ENCODE measurements at regions not wholly inside any gene's neighbourhood (a gene's known extent, or its start where the extent isn't known, plus 50 kb on each side); places are given as distances from the start of the nearest gene placed in this dataset.

DNA sequence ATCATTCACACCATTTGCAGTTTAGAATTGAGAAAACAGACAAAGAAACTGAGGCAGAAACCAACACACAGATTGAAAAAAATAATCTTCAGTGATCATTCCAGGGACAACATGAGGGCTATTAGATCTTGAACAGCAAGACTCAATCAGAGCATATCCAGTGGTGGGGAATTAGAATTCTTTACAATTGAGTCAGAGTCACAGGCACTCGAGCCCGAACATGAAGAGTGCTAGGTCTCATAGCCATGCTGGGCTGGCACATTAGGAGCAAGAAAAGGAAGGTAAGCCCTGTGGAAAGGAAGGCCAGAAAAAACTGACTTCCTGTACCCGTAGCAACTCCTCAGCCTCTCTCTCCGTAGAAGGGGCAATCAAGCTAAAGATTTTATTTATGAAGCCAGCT lies 419.9 kb downstream of the HAO1 start:
- CTCF ChIA-PET: no interaction called here
- no peak for TF ChIP-seq YY1 (IDR thresholded peaks at IDR 0.05; ENCODE audit: low read depth)
- no peak for TF ChIP-seq FOSL2 (IDR thresholded peaks at IDR 0.05; ENCODE audit: borderline replicate concordance, low read depth)
- no peak for TF ChIP-seq SIN3A (IDR thresholded peaks at IDR 0.05; ENCODE audit: borderline replicate concordance, low read depth, low read length)
- TF ChIP-seq MEF2A (IDR thresholded peaks at IDR 0.05; ENCODE audit: borderline replicate concordance, low read depth): no peak
- TF ChIP-seq, protein P1, sequence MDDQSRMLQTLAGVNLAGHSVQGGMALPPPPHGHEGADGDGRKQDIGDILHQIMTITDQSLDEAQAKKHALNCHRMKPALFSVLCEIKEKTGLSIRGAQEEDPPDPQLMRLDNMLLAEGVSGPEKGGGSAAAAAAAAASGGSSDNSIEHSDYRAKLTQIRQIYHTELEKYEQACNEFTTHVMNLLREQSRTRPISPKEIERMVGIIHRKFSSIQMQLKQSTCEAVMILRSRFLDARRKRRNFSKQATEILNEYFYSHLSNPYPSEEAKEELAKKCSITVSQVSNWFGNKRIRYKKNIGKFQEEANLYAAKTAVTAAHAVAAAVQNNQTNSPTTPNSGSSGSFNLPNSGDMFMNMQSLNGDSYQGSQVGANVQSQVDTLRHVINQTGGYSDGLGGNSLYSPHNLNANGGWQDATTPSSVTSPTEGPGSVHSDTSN (IDR thresholded peaks at IDR 0.05): no peak
- TF ChIP-seq, protein P2, sequence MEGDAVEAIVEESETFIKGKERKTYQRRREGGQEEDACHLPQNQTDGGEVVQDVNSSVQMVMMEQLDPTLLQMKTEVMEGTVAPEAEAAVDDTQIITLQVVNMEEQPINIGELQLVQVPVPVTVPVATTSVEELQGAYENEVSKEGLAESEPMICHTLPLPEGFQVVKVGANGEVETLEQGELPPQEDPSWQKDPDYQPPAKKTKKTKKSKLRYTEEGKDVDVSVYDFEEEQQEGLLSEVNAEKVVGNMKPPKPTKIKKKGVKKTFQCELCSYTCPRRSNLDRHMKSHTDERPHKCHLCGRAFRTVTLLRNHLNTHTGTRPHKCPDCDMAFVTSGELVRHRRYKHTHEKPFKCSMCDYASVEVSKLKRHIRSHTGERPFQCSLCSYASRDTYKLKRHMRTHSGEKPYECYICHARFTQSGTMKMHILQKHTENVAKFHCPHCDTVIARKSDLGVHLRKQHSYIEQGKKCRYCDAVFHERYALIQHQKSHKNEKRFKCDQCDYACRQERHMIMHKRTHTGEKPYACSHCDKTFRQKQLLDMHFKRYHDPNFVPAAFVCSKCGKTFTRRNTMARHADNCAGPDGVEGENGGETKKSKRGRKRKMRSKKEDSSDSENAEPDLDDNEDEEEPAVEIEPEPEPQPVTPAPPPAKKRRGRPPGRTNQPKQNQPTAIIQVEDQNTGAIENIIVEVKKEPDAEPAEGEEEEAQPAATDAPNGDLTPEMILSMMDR (IDR thresholded peaks at IDR 0.05): no peak
- no peak for TF ChIP-seq TAF1 (IDR thresholded peaks at IDR 0.05; ENCODE audit: borderline replicate concordance, low read depth, low read length)
- TF ChIP-seq GATA2 (CRISPR knock-in tag; IDR thresholded peaks at IDR 0.05): no peak

DNA sequence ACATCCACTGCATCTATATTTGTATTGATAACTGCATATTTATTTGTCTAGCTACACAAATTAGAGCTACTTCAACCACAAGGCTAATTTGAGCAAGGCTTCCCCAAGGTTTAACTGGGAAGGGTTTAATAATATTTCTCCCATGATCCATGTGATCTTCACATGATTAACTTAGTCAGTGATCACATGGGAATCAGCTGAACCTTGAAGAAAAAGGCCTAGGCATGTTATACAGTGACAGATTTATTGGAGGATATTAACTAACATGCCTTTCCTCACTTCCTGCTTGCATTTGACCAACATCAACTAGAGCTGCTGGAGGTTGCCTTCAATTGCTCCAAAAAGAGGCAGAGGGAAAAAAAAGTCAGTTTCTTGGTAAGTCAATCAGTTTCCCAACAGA lies 417.0 kb downstream of the HAO1 start:
- Histone ChIP-seq H4K20me1 (ENCODE audit: insufficient read depth) (no peaks in the 10 kb centered on the region), H3K9ac (no peak overlapping the region), H3K4me1 (ENCODE audit: control insufficient read depth in 1 of 2, insufficient read depth in 2 of 2, low read depth in 1 of 2, low read length in 1 of 2) (no peaks in the 10 kb centered on the region), H3K4me2 (no peak overlapping the region), H3K36me3 (replicated peaks in 1 of 2; ENCODE audit: control insufficient read depth in 1 of 2, insufficient read depth in 2 of 2, low read length in 1 of 2) (no peaks in the 10 kb centered on the region), H3K9me2 (no peaks in the 10 kb centered on the region), H2AFZ (ENCODE audit: low read depth) (no peak overlapping the region), H3K27me3 (ENCODE audit: insufficient read depth) (no peaks in the 10 kb centered on the region), H3K9me3 (no peaks in the 10 kb centered on the region), H3F3A (replicated peaks; ENCODE audit: insufficient read depth) (no peaks in the 10 kb centered on the region), H3K27ac (ENCODE audit: low read depth in 2 of 2, low read length in 1 of 2) (no peak overlapping the region), H3K79me2 (ENCODE audit: insufficient read depth) (no peaks in the 10 kb centered on the region), H3K4me3 (ENCODE audit: low read depth in 2 of 2, low read length in 1 of 2) (no peak overlapping the region)
- no peak for DNase-seq
- ChIA-PET POLR2A (no interaction called here), CTCF (interaction anchor here (1.0 kb wide), 1 partner anchor 10 kb away, joined by 3 read pairs; no protein-coding TSS in a partner anchor)
- no peak for TF ChIP-seq RFX5 (IDR thresholded peaks at IDR 0.05; ENCODE audit: low read length)
- TF ChIP-seq TCF12 (IDR thresholded peaks at IDR 0.05): no peak
- TF ChIP-seq ELF1 (IDR thresholded peaks at IDR 0.05): no peak
- no peak for TF ChIP-seq EZH2phosphoT487 (IDR thresholded peaks at IDR 0.05; ENCODE audit: borderline replicate concordance, low read depth)
- no peak for TF ChIP-seq TEAD4 (IDR thresholded peaks at IDR 0.05; ENCODE audit: borderline replicate concordance, insufficient read depth)
- TF ChIP-seq, protein P3, sequence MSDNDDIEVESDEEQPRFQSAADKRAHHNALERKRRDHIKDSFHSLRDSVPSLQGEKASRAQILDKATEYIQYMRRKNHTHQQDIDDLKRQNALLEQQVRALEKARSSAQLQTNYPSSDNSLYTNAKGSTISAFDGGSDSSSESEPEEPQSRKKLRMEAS (IDR thresholded peaks at IDR 0.05; ENCODE audit: low read depth): no peak
- TF ChIP-seq, protein P4, sequence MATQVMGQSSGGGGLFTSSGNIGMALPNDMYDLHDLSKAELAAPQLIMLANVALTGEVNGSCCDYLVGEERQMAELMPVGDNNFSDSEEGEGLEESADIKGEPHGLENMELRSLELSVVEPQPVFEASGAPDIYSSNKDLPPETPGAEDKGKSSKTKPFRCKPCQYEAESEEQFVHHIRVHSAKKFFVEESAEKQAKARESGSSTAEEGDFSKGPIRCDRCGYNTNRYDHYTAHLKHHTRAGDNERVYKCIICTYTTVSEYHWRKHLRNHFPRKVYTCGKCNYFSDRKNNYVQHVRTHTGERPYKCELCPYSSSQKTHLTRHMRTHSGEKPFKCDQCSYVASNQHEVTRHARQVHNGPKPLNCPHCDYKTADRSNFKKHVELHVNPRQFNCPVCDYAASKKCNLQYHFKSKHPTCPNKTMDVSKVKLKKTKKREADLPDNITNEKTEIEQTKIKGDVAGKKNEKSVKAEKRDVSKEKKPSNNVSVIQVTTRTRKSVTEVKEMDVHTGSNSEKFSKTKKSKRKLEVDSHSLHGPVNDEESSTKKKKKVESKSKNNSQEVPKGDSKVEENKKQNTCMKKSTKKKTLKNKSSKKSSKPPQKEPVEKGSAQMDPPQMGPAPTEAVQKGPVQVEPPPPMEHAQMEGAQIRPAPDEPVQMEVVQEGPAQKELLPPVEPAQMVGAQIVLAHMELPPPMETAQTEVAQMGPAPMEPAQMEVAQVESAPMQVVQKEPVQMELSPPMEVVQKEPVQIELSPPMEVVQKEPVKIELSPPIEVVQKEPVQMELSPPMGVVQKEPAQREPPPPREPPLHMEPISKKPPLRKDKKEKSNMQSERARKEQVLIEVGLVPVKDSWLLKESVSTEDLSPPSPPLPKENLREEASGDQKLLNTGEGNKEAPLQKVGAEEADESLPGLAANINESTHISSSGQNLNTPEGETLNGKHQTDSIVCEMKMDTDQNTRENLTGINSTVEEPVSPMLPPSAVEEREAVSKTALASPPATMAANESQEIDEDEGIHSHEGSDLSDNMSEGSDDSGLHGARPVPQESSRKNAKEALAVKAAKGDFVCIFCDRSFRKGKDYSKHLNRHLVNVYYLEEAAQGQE (IDR thresholded peaks at IDR 0.05; ENCODE audit: low read depth, low read length): no peak
- TF ChIP-seq, protein P5, sequence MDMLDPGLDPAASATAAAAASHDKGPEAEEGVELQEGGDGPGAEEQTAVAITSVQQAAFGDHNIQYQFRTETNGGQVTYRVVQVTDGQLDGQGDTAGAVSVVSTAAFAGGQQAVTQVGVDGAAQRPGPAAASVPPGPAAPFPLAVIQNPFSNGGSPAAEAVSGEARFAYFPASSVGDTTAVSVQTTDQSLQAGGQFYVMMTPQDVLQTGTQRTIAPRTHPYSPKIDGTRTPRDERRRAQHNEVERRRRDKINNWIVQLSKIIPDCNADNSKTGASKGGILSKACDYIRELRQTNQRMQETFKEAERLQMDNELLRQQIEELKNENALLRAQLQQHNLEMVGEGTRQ (IDR thresholded peaks at IDR 0.05; ENCODE audit: borderline replicate concordance, low read depth, low read length): no peak
- no peak for TF ChIP-seq NRF1 (IDR thresholded peaks at IDR 0.05; ENCODE audit: low read depth, low read length)
- no peak for TF ChIP-seq POLR2AphosphoS5 (IDR thresholded peaks at IDR 0.05; ENCODE audit: low read depth, low read length)

More for the DNA sequence above, 419.9 kb downstream of the HAO1 start:
- Histone ChIP-seq H3K79me2 (ENCODE audit: insufficient read depth) (no peaks in the 10 kb centered on the region), H3K4me3 (ENCODE audit: low read depth in 2 of 2, low read length in 1 of 2) (no peak overlapping the region), H3K27me3 (ENCODE audit: insufficient read depth) (no peaks in the 10 kb centered on the region), H2AFZ (ENCODE audit: low read depth) (no peak overlapping the region), H3F3A (replicated peaks; ENCODE audit: insufficient read depth) (no peaks in the 10 kb centered on the region), H4K20me1 (ENCODE audit: insufficient read depth) (no peaks in the 10 kb centered on the region), H3K27ac (ENCODE audit: low read depth in 2 of 2, low read length in 1 of 2) (no peak overlapping the region), H3K9me2 (no peaks in the 10 kb centered on the region), H3K4me2 (no peak overlapping the region), H3K9me3 (no peaks in the 10 kb centered on the region), H3K4me1 (ENCODE audit: control insufficient read depth in 1 of 2, insufficient read depth in 2 of 2, low read depth in 1 of 2, low read length in 1 of 2) (no peaks in the 10 kb centered on the region), H3K9ac (no peak overlapping the region), H3K36me3 (replicated peaks in 1 of 2; ENCODE audit: control insufficient read depth in 1 of 2, insufficient read depth in 2 of 2, low read length in 1 of 2) (no peaks in the 10 kb centered on the region)
- WGBS (ENCODE audit: low lambda C conversion rate): 10% methylated on average over 4 of the region's 4 CpGs
- no peak for DNase-seq
- POLR2A ChIA-PET: no interaction called here
